ENCODE measurements at regions not wholly inside any gene's neighbourhood (a gene's known extent, or its start where the extent isn't known, plus 50 kb on each side); places are given as distances from the start of the nearest gene placed in this dataset.

DNA sequence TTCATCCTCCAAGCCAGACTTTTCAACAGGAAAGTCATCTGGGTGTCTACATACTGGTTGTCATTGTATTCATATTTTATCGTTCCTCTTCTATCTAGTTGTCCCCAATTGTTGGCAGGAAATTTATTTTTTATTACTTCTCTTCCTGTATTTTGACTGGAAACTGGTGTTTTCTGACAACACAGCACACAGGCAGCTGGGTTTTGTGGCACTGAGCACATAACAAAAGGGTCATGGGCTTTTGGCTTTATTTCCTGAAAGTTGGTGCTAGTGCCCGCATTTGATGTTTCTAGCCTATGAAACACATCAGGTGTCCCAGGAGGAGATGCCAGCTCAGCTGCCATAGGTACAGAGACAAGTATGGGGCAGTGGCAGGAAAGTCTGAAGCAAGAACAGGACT lies 126.4 kb downstream of the TMEM17 start:
- Histone ChIP-seq H3K27me3 (ENCODE audit: control insufficient read depth, insufficient read depth, low read length) (0 out of 2 replicates have a peak, but pooled peaks cover 2% of the 10 kb centered on the region), H3K4me3 (ENCODE audit: low read depth, low read length) (no peak overlapping the region), H3K36me3 (ENCODE audit: control insufficient read depth, insufficient read depth, low read length) (no peaks in the 10 kb centered on the region)
- CTCF ChIA-PET, result no interaction called here
- DNase-seq (ENCODE audit: low read depth), result no peak
- TF ChIP-seq, protein P1, sequence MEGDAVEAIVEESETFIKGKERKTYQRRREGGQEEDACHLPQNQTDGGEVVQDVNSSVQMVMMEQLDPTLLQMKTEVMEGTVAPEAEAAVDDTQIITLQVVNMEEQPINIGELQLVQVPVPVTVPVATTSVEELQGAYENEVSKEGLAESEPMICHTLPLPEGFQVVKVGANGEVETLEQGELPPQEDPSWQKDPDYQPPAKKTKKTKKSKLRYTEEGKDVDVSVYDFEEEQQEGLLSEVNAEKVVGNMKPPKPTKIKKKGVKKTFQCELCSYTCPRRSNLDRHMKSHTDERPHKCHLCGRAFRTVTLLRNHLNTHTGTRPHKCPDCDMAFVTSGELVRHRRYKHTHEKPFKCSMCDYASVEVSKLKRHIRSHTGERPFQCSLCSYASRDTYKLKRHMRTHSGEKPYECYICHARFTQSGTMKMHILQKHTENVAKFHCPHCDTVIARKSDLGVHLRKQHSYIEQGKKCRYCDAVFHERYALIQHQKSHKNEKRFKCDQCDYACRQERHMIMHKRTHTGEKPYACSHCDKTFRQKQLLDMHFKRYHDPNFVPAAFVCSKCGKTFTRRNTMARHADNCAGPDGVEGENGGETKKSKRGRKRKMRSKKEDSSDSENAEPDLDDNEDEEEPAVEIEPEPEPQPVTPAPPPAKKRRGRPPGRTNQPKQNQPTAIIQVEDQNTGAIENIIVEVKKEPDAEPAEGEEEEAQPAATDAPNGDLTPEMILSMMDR (IDR thresholded peaks at IDR 0.05; ENCODE audit: insufficient read depth, low read depth, low read length), result no peak
- POLR2A ChIA-PET, result no interaction called here

GRCh38 chr2:62375113-62375420 lies 130.9 kb downstream of the TMEM17 start:
- Histone ChIP-seq H3K4me3 (ENCODE audit: low read depth, low read length) (no peak overlapping the region), H3K36me3 (ENCODE audit: control insufficient read depth, insufficient read depth, low read length) (no peaks in the 10 kb centered on the region), H3K27me3 (ENCODE audit: control insufficient read depth, insufficient read depth, low read length) (no peaks in the 10 kb centered on the region)
- CTCF ChIA-PET, result no interaction called here
- TF ChIP-seq, protein P1 (IDR thresholded peaks at IDR 0.05; ENCODE audit: insufficient read depth, low read depth, low read length), result no peak
- DNase-seq (ENCODE audit: low read depth), result no peak
- POLR2A ChIA-PET, result no interaction called here

GRCh38 chr2:62374301-62375112 lies 131.5 kb downstream of the TMEM17 start:
- TF ChIP-seq, protein P1 (IDR thresholded peaks at IDR 0.05; ENCODE audit: insufficient read depth, low read depth, low read length), result no peak
- POLR2A ChIA-PET, result no interaction called here
- Histone ChIP-seq H3K4me3 (ENCODE audit: low read depth, low read length) (no peak overlapping the region), H3K27me3 (ENCODE audit: control insufficient read depth, insufficient read depth, low read length) (no peaks in the 10 kb centered on the region), H3K36me3 (ENCODE audit: control insufficient read depth, insufficient read depth, low read length) (no peaks in the 10 kb centered on the region)
- CTCF ChIA-PET, result no interaction called here
- no peak for DNase-seq (ENCODE audit: low read depth)

DNA sequence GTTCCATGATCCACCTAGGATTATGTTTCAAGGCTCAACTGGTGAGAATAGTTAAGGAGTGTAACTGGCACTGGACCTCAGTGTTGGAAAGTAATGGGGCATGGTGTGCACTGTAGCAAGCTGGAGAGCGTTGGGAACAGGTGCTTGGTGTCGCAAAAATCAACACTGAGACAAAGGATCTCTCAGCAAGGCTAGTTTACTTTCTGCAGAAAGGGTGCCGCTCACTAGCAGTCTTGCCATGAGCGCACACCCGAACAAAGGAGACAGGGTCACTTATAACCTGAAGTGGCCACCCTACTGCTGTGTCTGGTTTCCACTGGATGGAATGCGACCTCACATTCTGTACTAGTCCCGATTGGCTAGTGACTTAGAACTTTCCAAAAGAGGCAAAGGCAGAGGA lies 133.2 kb downstream of the TMEM17 start:
- TF ChIP-seq, protein P1 (IDR thresholded peaks at IDR 0.05; ENCODE audit: insufficient read depth, low read depth, low read length), result no peak
- POLR2A ChIA-PET, result no interaction called here
- DNase-seq (ENCODE audit: low read depth), result no peak
- CTCF ChIA-PET, result no interaction called here
- H3K36me3 ChIP-seq (ENCODE audit: control insufficient read depth, insufficient read depth, low read length), result no peaks in the 10 kb centered on the region
- no peaks in the 10 kb centered on the region for H3K27me3 ChIP-seq (ENCODE audit: control insufficient read depth, insufficient read depth, low read length)
- no peak overlapping the region for H3K4me3 ChIP-seq (ENCODE audit: low read depth, low read length)

DNA sequence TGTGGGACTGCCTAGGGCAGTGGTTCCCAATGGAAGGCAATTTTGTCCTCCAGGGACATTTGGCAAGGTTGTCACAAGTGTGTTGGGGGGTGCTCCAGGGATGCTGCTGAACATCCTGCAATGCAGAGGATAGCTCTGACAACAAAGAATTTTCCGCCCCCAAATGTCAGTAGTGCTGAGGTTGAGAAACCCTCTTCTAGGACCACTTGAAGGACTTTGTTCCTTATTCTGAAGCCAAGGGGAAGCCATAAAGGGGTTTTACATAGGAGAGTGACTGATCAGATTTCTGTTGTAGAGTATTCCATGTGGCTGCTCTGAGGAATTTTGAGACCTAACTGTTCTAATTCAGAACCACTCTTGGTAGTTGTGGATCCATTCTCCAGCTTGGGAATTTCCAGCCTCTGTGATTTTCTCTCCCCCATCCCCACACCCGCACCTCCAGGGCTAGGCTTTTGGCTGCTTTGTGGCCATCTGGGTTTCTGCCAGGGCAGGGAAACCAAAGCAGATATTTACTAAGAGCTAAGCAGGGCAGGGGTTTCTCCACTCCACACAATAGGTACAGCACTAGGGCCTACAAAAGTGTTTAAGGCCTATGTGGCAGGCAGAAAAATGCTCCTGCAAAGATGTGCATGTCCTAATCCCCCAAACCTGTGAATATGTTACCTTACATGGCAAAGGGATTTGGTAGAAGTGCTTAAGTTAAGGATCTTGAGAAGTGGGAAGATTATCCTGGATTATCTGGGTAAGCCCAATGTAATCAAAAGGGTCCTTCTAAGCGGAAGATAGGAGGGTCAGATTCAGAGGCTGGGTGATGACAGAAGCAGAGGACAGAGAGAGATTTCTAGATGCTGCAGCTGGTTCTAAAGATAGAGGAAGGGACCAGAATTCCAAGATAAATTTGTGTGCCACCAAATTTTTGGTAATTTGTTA lies 135.4 kb downstream of the TMEM17 start:
- DNase-seq (ENCODE audit: low read depth), result no peak
- Histone ChIP-seq H3K27me3 (ENCODE audit: control insufficient read depth, insufficient read depth, low read length) (0 out of 2 replicates have a peak, but pooled peaks cover 1% of the 10 kb centered on the region), H3K36me3 (ENCODE audit: control insufficient read depth, insufficient read depth, low read length) (no peaks in the 10 kb centered on the region), H3K4me3 (ENCODE audit: low read depth, low read length) (no peak overlapping the region)
- TF ChIP-seq, protein P1 (IDR thresholded peaks at IDR 0.05; ENCODE audit: insufficient read depth, low read depth, low read length), result no peak
- ChIA-PET CTCF (no interaction called here), POLR2A (no interaction called here)

Data from BJ (cell line).